Superior temporal gyrus (tissue), 1 donor: ENCODE measurements at regions not wholly inside any gene's neighbourhood (a gene's known extent, or its start where the extent isn't known, plus 50 kb on each side); places are given as distances from the start of the nearest gene placed in this dataset.

Experiments
- DNase-seq: peaks from one replicate; pipeline ENCODE4 v3.0.0-alpha.2; 2016; ENCODE audit errors: extremely low spot score

DNA sequence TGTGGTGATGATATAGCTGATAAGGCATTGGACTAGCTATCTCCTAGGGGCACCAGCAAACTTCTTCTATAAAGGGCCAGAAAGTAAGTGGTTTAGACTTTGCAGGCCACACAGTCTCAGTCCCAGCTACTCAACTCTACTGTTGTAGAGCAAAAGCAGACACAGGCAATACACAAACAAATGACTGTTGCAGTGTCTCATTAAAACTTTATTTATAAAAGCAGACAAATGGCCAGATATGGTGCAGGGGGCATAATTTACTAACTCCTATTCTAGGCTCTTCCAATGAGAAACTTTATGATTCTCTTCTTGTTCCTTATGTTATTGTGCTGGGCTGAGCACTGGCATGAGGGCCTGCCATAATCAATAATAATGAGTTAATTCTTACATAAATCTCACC lies 176.8 kb upstream of the POU3F1 start:
- no peak for DNase-seq

DNA sequence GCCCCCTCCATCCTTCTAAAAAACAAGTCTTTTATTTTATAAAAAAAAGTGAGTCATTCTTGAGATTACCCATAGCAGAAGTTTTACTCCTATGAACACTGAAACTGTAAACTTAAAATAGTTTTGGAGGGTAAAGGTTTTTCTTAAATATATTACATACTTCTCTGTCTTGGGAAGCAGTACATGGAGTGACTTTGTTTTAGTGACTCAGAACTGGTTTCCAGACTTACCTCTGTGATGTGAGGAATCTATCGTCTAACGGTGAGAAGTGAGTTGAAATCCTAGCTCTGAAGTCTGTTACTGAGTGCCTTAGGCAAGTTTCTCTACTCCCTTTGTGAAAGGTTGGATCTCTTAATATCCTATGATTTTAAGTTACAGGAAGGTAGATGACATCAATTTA lies 176.3 kb upstream of the POU3F1 start:
- DNase-seq: no peak

DNA sequence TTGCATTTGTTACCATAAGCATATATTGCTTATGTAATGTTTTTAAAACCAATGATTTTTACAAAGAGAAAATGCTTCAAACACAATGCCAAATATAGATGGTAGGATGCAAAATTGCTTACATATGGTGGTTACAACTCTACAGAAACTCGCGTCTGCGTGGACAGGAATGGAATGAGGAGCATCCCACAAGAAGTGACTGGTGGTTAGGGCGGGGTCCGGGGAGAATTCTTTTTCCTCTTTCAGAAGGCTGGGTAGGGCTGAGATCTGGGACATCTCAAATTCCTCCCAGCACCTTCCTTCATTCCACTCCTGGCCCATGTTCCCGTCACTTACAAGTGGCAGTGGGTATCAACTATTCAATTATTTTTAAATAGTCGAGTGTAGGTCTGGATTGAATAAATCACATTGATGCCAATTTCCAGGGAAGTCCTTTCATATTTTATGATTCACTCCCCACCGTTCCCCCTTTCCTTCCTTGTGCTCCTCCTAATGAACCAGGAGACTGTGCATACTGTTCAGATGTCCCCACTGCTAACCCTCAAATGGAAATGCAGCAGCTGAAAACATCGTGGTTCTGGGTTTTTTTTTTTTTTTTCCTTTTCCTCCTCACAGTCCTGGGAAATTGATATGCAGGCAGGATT lies 174.5 kb upstream of the POU3F1 start:
- no peak for DNase-seq

DNA sequence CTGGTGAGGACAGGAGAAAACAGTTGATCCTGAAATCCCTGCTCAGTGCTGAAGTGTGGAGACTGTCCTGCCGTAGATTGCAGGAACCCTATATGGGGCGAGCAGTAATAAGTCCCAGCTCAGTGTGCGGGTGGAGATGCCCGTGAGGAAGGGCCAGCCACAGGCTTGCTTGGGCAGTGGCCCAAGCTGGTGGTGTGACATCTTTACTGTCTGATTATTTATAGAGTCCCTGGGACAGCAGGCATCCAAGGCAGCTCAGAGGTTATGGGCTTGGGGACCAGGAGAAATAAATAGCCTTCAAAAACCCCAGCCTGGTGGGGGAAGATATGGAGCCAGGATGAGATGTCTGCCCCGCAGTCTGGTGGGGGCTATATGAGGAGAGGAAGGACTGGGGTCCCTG lies 170.7 kb upstream of the POU3F1 start:
- no peak for DNase-seq

GRCh38 chr1:38213646-38214434 lies 167.2 kb upstream of the POU3F1 start:
- no peak for DNase-seq

DNA sequence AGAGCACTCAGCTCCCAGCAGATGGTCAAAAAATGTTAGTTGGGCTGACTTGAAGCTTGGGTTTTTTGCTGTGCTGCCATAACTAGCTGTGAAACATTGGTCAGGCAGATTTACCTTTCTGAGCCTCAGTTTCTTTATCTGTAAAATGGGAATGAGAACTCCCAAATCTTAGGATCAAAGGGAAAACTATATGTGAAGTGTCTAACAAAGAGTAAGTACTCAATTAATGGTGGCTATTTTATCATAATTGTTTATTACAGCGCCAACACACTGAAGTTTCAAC lies 164.2 kb upstream of the POU3F1 start:
- no peak for DNase-seq

- no peak for DNase-seq
Observed at GRCh38 chr1:38210021-38210894, 163.7 kb upstream of the POU3F1 start.

- DNase-seq: no peak
Observed at GRCh38 chr1:38208716-38209632, 162.4 kb upstream of the POU3F1 start.

GRCh38 chr1:38207906-38208305 lies 161.3 kb upstream of the POU3F1 start:
- no peak for DNase-seq

DNA sequence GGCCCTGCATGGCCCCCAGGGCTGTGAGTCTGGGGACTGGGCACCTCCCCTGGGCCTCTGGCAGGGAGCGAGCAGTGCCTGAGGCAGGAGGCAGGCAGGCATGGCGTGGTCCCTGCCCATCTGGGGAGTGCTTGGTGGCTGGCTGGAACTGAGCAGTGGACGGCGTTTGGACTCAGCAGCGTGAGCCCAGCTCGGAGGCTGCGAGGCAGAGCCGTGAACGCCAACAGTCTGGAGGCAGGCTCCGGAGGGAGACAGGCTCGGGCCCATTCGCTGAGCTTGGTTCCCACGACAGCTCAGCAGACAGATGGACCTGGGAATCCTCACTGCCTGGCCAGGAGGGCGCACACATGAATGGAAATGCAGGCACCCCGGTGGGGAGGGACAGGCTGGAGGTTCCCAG lies 160.7 kb upstream of the POU3F1 start:
- no peak for DNase-seq

- no peak for DNase-seq
Observed at GRCh38 chr1:38204698-38205097, 158.1 kb upstream of the POU3F1 start.

- DNase-seq: no peak
Observed at GRCh38 chr1:38203441-38203840, 156.8 kb upstream of the POU3F1 start.

DNA sequence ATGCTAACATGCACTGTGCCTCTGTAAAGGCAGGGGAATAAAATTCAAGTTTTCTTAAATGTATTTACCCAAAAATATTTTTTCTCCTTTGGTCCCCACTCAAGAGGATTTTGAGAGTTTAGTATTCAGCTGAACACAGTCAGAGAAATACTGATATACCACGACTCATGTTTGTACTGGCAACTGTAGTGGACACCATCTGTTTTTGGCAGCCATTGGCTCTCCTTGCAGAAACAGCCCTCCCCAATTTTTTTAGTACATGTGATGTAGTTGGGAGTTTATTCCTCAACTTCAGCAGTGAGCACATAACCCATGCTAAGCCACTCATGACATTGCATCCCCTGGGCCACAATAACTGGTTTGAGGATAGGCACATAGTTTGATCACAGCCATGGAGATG lies 154.8 kb upstream of the POU3F1 start:
- DNase-seq: no peak

DNA sequence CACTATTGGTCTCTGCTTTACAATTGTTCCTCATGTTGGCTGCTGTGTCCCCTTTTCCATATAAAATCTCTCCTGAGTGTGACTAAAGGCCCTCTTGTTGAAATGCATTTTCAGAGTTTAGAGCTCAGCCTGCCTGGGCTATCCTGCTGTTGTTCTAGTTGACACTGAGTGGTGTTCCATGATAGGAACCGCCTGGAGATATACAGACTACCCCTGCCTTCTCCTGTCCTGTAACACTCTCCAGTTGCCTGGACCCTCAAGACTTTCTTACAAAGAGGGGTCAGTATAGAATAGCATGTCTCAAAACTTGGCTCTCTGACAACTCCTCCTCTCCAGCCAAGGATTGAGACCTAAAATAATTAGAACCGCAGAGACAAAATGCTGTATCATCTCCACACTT lies 152.0 kb upstream of the POU3F1 start:
- DNase-seq: no peak

- DNase-seq: no peak
Observed at GRCh38 chr1:38198099-38198498, 151.5 kb upstream of the POU3F1 start.

DNA sequence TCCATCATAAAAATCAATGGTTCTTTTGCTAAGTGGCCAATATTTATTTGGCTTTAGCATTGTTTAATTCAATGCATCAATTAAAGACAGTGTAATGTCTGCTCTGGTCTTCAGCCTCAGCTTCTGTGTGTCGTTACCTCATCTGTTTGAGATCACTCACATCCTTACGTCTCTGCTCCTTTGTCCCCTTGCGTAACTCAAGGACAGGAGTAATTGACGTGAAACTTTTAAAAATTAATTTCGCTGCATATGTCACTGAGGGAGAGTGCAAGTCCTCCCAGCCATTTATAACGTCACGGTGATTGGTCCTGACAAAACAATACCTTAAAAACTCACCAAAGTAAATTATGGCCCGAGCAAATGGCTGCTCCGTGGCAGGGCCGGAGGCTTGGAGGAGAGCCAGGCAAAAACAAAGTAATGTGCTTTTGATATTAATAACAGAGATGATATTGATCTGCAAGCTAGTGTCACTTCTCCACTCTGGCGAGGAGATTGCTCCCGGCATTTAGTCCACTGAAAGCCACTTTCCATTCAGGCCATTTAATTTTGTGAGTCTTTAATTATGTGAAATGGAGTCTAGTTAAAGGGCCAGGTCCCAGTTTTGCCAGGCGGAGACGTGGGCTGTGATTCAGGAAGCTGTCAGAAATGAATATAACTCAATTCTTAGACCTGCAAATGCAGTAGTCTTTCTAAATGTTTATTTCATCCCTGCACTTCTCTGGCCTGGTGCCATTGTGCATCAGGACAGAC lies 150.9 kb upstream of the POU3F1 start:
- no peak for DNase-seq

GRCh38 chr1:38194472-38194871 lies 147.9 kb upstream of the POU3F1 start:
- DNase-seq: no peak

DNA sequence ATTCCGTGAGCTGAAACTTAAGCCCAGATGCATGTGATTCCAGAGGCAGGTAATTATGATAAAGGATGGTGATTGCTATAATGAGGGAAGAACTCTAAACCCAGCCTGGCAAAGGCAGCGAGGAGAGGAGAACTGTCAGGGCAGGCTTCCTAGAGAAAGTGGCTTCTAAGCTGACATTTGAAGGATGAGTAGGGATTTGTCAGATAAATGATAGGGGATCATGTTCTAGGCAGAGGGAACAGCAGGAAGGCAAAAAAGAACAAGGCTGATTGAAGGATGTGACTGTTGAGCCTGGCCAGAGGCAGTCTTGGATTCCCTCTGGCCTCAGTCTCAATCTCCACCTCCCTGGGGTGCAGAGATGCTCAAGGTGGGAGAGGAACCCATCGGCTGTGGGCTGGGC lies 146.4 kb upstream of the POU3F1 start:
- no peak for DNase-seq

GRCh38 chr1:38191461-38191860 lies 144.9 kb upstream of the POU3F1 start:
- DNase-seq: no peak

DNA sequence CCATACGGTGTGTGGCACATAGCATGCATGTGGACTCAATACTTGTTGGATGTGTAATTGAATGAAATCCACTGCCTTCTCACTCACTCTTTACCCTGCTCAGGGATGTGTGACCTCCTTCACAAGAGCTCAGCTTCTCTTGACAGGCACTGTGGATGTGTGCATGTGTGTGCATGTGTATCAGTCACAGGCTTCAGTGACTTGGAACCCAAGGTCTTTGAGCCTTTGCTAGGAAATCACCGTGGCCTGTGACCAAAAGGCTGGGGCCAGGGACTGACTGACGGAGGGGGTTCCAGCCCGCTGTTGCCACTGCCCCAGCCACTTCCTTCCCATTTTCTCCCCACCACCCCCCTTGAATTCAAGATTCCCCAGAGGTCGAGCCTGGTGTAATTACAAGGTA lies 144.4 kb upstream of the POU3F1 start:
- DNase-seq: no peak

DNA sequence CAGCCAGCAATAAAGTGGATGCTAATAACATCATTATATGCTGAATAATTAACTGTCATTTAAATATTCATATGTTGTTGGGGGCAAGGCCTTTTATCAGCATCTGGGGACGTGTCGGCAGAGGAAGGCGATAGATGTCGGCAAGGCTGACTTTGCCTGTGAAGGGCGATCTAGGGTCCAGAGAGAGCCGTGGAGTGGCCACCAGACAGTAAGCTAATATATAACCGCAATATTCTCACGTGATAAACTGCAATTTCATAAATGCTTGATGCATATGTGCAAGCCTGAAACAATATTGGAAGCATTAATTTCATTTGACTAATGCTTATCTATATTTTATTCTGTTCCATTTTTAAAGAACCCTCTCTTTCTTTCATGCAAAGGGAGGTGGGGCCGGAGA lies 141.0 kb upstream of the POU3F1 start:
- no peak for DNase-seq
